SU-DHL-6 (cell line): ENCODE measurements at regions not wholly inside any gene's neighbourhood (a gene's known extent, or its start where the extent isn't known, plus 50 kb on each side); places are given as distances from the start of the nearest gene placed in this dataset.

Experiments
- H2AFZ ChIP-seq: fragments of 200-600 bp; sonication (generic); 2 replicates; pipeline ENCODE4 v1.6.1; 2014; ENCODE audit warnings: low read depth, mild to moderate bottlenecking, moderate library complexity, mixed read lengths, antibody characterized with exemption, low read length; ENCODE audit not compliant: severe bottlenecking
- H3F3A ChIP-seq: fragments of 200-600 bp; shearing (Covaris generic); 2 replicates; pipeline ENCODE4 v1.6.0; 2016; ENCODE audit warnings: antibody characterized with exemption, mild to moderate bottlenecking; ENCODE audit not compliant: insufficient read depth
- H3K27ac ChIP-seq: fragments of 200-600 bp; sonication (generic); 2 replicates; pipeline ENCODE4 v1.5.1; 2016; ENCODE audit warnings: low read depth, mild to moderate bottlenecking, low read length, moderate library complexity, mixed read lengths
- H3K27me3 ChIP-seq: fragments of 200-600 bp; sonication (generic), shearing (Covaris generic); 2 replicates; pipeline ENCODE4 v1.6.0; 2014; ENCODE audit warnings: mild to moderate bottlenecking, low read length
- H3K36me3 ChIP-seq: fragments of 200-600 bp; sonication (generic); 2 replicates; pipeline ENCODE4 v1.6.1; 2014; ENCODE audit warnings: mild to moderate bottlenecking, low read length, mixed read lengths
- H3K4me2 ChIP-seq: fragments of 300-600, 200-600 bp; shearing (Covaris generic), sonication (generic); 2 replicates; pipeline ENCODE4 v1.6.0; 2014; ENCODE audit warnings: low read length, low read depth, mild to moderate bottlenecking; ENCODE audit not compliant: poor library complexity, severe bottlenecking
- H3K4me3 ChIP-seq: fragments of 200-600 bp; sonication (generic); 2 replicates; pipeline ENCODE4 v1.5.1; 2014; ENCODE audit warnings: antibody characterized with exemption, low read length, mild to moderate bottlenecking, mixed read lengths; ENCODE audit not compliant: insufficient read depth, poor library complexity, severe bottlenecking
- H3K79me2 ChIP-seq: fragments of 200-600 bp; sonication (generic); 2 replicates; pipeline ENCODE4 v1.6.1; 2014; ENCODE audit warnings: mild to moderate bottlenecking, low read length, moderate library complexity; ENCODE audit not compliant: insufficient read depth
- H3K9ac ChIP-seq: fragments of 200-600 bp; sonication (generic); 2 replicates; pipeline ENCODE4 v1.7.0; 2014; ENCODE audit warnings: mild to moderate bottlenecking, low read length
- H3K9me2 ChIP-seq: fragments of 200-600 bp; sonication (generic); replicated peaks from 2 replicates; pipeline ENCODE4 v1.6.1; 2014; ENCODE audit warnings: low read length; ENCODE audit not compliant: insufficient read depth
- H3K9me3 ChIP-seq: fragments of 200-600 bp; sonication (generic); 2 replicates; pipeline ENCODE4 v1.6.1; 2014; ENCODE audit warnings: low read length, mixed read lengths; ENCODE audit not compliant: insufficient read depth
- H4K20me1 ChIP-seq: fragments of 200-600 bp; sonication (generic); 2 replicates; pipeline ENCODE4 v1.6.1; 2014; ENCODE audit warnings: low read depth, mild to moderate bottlenecking, antibody characterized with exemption, low read length, moderate library complexity, mixed read lengths
- EZH2phosphoT487 ChIP-seq: fragments of 200-600 bp; sonication (generic), shearing (Covaris generic); conservative IDR thresholded peaks from 2 replicates; pipeline ENCODE4 v1.6.1; 2018; ENCODE audit warnings: mild to moderate bottlenecking, antibody characterized with exemption, low read length, moderate library complexity, mixed read lengths
- TF ChIP-seq, protein P1 (sequence below): fragments of 200-600 bp; sonication (generic); IDR thresholded peaks from one replicate; pipeline ENCODE4 v1.5.1; 2017; ENCODE audit warnings: antibody characterized with exemption, mild to moderate bottlenecking, low read length, moderate library complexity; ENCODE audit not compliant: insufficient read depth, poor library complexity, severe bottlenecking

GRCh38 chr13:22064854-22065620, 394.2 kb downstream of the FGF9 start:
- Histone ChIP-seq H3K9me3 (no peaks in the 10 kb centered on the region), H3K4me3 (no peak overlapping the region), H4K20me1 (no peaks in the 10 kb centered on the region), H3K27me3 (no peaks in the 10 kb centered on the region), H3K9me2 (no peaks in the 10 kb centered on the region), H3K27ac (no peak overlapping the region), H3K36me3 (no peaks in the 10 kb centered on the region), H3K4me2 (no peak overlapping the region), H3F3A (no peaks in the 10 kb centered on the region), H2AFZ (no peak overlapping the region), H3K79me2 (no peaks in the 10 kb centered on the region), H3K9ac (no peak overlapping the region)
- no peak for TF ChIP-seq EZH2phosphoT487
- TF ChIP-seq, protein P1, sequence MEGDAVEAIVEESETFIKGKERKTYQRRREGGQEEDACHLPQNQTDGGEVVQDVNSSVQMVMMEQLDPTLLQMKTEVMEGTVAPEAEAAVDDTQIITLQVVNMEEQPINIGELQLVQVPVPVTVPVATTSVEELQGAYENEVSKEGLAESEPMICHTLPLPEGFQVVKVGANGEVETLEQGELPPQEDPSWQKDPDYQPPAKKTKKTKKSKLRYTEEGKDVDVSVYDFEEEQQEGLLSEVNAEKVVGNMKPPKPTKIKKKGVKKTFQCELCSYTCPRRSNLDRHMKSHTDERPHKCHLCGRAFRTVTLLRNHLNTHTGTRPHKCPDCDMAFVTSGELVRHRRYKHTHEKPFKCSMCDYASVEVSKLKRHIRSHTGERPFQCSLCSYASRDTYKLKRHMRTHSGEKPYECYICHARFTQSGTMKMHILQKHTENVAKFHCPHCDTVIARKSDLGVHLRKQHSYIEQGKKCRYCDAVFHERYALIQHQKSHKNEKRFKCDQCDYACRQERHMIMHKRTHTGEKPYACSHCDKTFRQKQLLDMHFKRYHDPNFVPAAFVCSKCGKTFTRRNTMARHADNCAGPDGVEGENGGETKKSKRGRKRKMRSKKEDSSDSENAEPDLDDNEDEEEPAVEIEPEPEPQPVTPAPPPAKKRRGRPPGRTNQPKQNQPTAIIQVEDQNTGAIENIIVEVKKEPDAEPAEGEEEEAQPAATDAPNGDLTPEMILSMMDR = no peak

- H3K36me3 ChIP-seq = no peaks in the 10 kb centered on the region
- H3K9ac ChIP-seq = no peak overlapping the region
- no peaks in the 10 kb centered on the region for H3K27me3 ChIP-seq
- no peaks in the 10 kb centered on the region for H3K9me2 ChIP-seq
- no peaks in the 10 kb centered on the region for H3K79me2 ChIP-seq
- no peaks in the 10 kb centered on the region for H3K9me3 ChIP-seq
- TF ChIP-seq, protein P1 = no peak
- no peak for TF ChIP-seq EZH2phosphoT487
- H3K4me3 ChIP-seq = no peak overlapping the region
- H2AFZ ChIP-seq = no peak overlapping the region
- no peak overlapping the region for H3K4me2 ChIP-seq
- H4K20me1 ChIP-seq = no peaks in the 10 kb centered on the region
- no peak overlapping the region for H3K27ac ChIP-seq
- H3F3A ChIP-seq = no peaks in the 10 kb centered on the region
These were observed 402.8 kb downstream of the FGF9 start for GRCh38 chr13:22073718-22074117.

DNA sequence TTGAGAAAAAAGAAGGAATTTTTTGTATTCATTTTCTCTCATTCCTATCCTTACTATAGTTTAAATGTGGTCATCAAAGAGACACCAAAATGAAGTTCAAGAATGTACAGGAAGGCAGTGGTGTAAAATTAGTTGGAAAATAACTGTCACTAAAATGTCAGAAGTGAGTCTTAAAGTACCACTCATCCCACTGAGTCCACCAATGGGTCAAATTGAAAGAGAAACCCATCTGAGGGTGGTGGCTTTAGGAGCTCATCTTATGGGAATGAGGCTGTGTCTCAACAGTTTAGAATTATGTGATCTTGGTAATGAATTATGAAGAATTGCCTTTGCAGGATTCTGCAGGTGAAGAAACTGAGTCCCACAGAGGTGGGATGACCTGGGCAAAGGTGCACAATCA, 403.5 kb downstream of the FGF9 start:
- Histone ChIP-seq H3K4me3 (no peak overlapping the region), H3K79me2 (no peaks in the 10 kb centered on the region), H3K4me2 (no peak overlapping the region), H3K9me2 (no peaks in the 10 kb centered on the region), H4K20me1 (no peaks in the 10 kb centered on the region), H3K36me3 (no peaks in the 10 kb centered on the region), H3K27ac (no peak overlapping the region), H3K27me3 (no peaks in the 10 kb centered on the region), H2AFZ (no peak overlapping the region), H3K9ac (no peak overlapping the region), H3F3A (no peaks in the 10 kb centered on the region), H3K9me3 (no peaks in the 10 kb centered on the region)
- no peak for TF ChIP-seq EZH2phosphoT487
- TF ChIP-seq, protein P1 = no peak
